Vagina (tissue), 2 donors: ENCODE measurements at regions not wholly inside any gene's neighbourhood (a gene's known extent, or its start where the extent isn't known, plus 50 kb on each side); places are given as distances from the start of the nearest gene placed in this dataset.
"Not testable (repeated sequence)": the region's sequence is repeated elsewhere in the genome, so short reads cannot be mapped to it uniquely, and the experiment has no call there.

ENCODE experiments used
- DNase-seq, 2 donors: peaks; one replicate each; pipeline ENCODE4 v3.0.0-alpha.2; 2017; ENCODE audit errors: extremely low spot score in 2 of 2
- H3K27ac ChIP-seq: fragments of 200-600 bp; sonication (generic); one replicate; pipeline ENCODE4 v1.5.1; 2019
- H3K27me3 ChIP-seq: fragments of 200-600 bp; sonication (generic); one replicate; pipeline ENCODE4 v1.5.1; 2019
- H3K36me3 ChIP-seq, 2 donors: fragments of 200-600 bp; sonication (generic); one replicate each; pipeline ENCODE4 v1.5.1; 2017 to 2019
- H3K4me1 ChIP-seq: fragments of 200-600 bp; sonication (generic); one replicate; pipeline ENCODE4 v1.5.1; 2019
- H3K4me3 ChIP-seq, 2 donors: fragments of 200-600 bp; sonication (generic); 1 replicate in 1 of 2; 2 replicates in 1 of 2; pipeline ENCODE4 v1.5.1; 2016 to 2019
- H3K9me3 ChIP-seq: fragments of 200-600 bp; sonication (generic); one replicate; pipeline ENCODE4 v1.5.1; 2019
- CTCF ChIP-seq, 3 experiments: fragments of 450-650 bp in 2 of 3; fragments of 200-600 bp in 1 of 3; sonication (generic) in 1 of 3; IDR thresholded peaks; one replicate each; pipeline ENCODE4 v1.5.1; 2017 to 2019; ENCODE audit warnings: antibody characterized with exemption in 3 of 3, mild to moderate bottlenecking in 2 of 3, moderate library complexity in 2 of 3
- POLR2A ChIP-seq, 2 donors: fragments of 450-650 bp; IDR thresholded peaks; one replicate each; pipeline ENCODE4 v1.6.1; 2017; ENCODE audit warnings: antibody characterized with exemption in 2 of 2, mild to moderate bottlenecking in 2 of 2, moderate library complexity in 2 of 2
- POLR2AphosphoS5 ChIP-seq, 2 donors: sonication (generic); formaldehyde crosslinking; IDR thresholded peaks; one replicate each; pipeline ENCODE4 v1.9.0; 2017; ENCODE audit warnings: antibody characterized with exemption in 2 of 2, mild to moderate bottlenecking in 2 of 2, low read depth in 1 of 2; ENCODE audit not compliant: insufficient read depth in 1 of 2
- intact Hi-C: fragments of 100-400 bp; cut with DNase I; formaldehyde crosslinking; loops from one replicate; pipeline ENCODE4 v1.15.1; 2023

GRCh38 chr5:56302027-56302426 is 68.9 kb upstream of the ANKRD55 start:
- TF ChIP-seq CTCF (IDR thresholded peaks at IDR 0.05) (no peak), POLR2A (IDR thresholded peaks at IDR 0.05) (no peak), POLR2AphosphoS5 (IDR thresholded peaks at IDR 0.05; ENCODE audit: insufficient read depth in 1 of 2, low read depth in 1 of 2) (no peak)
- H3K4me1 ChIP-seq = peaks cover 6% of the 10 kb centered on the region
- DNase-seq = no peak
- H3K9me3 ChIP-seq = no peaks in the 10 kb centered on the region
- no peak overlapping the region for H3K4me3 ChIP-seq
- H3K36me3 ChIP-seq = no peaks in the 10 kb centered on the region
- H3K27me3 ChIP-seq = no peaks in the 10 kb centered on the region
- no peak overlapping the region for H3K27ac ChIP-seq
- intact Hi-C loops = no loop called here

- Histone ChIP-seq H3K4me1 (peaks cover 6% of the 10 kb centered on the region), H3K27me3 (no peaks in the 10 kb centered on the region), H3K4me3 (no peak overlapping the region), H3K9me3 (no peaks in the 10 kb centered on the region), H3K36me3 (no peaks in the 10 kb centered on the region), H3K27ac (no peak overlapping the region)
- no peak for TF ChIP-seq CTCF (IDR thresholded peaks at IDR 0.05)
- TF ChIP-seq POLR2AphosphoS5 (IDR thresholded peaks at IDR 0.05; ENCODE audit: insufficient read depth in 1 of 2, low read depth in 1 of 2) = peak in 1 of 2 donors; percentile 31
- intact Hi-C loops = no loop called here
- no peak for DNase-seq
Observed at GRCh38 chr5:56301069-56301468, 67.9 kb upstream of the ANKRD55 start.

GRCh38 chr5:56299212-56299611 is 66.1 kb upstream of the ANKRD55 start:
- intact Hi-C loops = no loop called here
- H3K36me3 ChIP-seq = no peaks in the 10 kb centered on the region
- TF ChIP-seq POLR2A (IDR thresholded peaks at IDR 0.05) = no peak
- no peak for TF ChIP-seq CTCF (IDR thresholded peaks at IDR 0.05)
- no peak for TF ChIP-seq POLR2AphosphoS5 (IDR thresholded peaks at IDR 0.05; ENCODE audit: insufficient read depth in 1 of 2, low read depth in 1 of 2)
- H3K9me3 ChIP-seq = no peaks in the 10 kb centered on the region
- H3K27me3 ChIP-seq = no peaks in the 10 kb centered on the region
- no peak overlapping the region for H3K27ac ChIP-seq
- DNase-seq = no peak
- no peak overlapping the region for H3K4me3 ChIP-seq
- H3K4me1 ChIP-seq = no peaks in the 10 kb centered on the region

GRCh38 chr5:56298336-56299090 is 65.4 kb upstream of the ANKRD55 start:
- intact Hi-C loops = no loop called here
- Histone ChIP-seq H3K9me3 (no peaks in the 10 kb centered on the region), H3K27me3 (no peaks in the 10 kb centered on the region), H3K4me1 (no peaks in the 10 kb centered on the region), H3K4me3 (no peak overlapping the region), H3K36me3 (no peaks in the 10 kb centered on the region), H3K27ac (no peak overlapping the region)
- no peak for TF ChIP-seq POLR2AphosphoS5 (IDR thresholded peaks at IDR 0.05; ENCODE audit: insufficient read depth in 1 of 2, low read depth in 1 of 2)
- no peak for TF ChIP-seq CTCF (IDR thresholded peaks at IDR 0.05)
- no peak for TF ChIP-seq POLR2A (IDR thresholded peaks at IDR 0.05)
- no peak for DNase-seq

GRCh38 chr5:56297851-56298250 is 64.7 kb upstream of the ANKRD55 start:
- no peak for DNase-seq
- Histone ChIP-seq H3K4me1 (no peaks in the 10 kb centered on the region), H3K9me3 (no peaks in the 10 kb centered on the region), H3K4me3 (no peak overlapping the region), H3K27me3 (no peaks in the 10 kb centered on the region), H3K36me3 (no peaks in the 10 kb centered on the region), H3K27ac (no peak overlapping the region)
- TF ChIP-seq CTCF (IDR thresholded peaks at IDR 0.05) (no peak), POLR2AphosphoS5 (IDR thresholded peaks at IDR 0.05; ENCODE audit: insufficient read depth in 1 of 2, low read depth in 1 of 2) (no peak), POLR2A (IDR thresholded peaks at IDR 0.05) (no peak)
- intact Hi-C loops = no loop called here

GRCh38 chr5:56295311-56295710 is 62.2 kb upstream of the ANKRD55 start:
- H3K4me3 ChIP-seq, DNase-seq, intact Hi-C loops, H3K4me1 ChIP-seq, H3K9me3 ChIP-seq, H3K36me3 ChIP-seq, H3K27me3 ChIP-seq, H3K27ac ChIP-seq: not testable (repeated sequence)
